ENCODE measurements at regions not wholly inside any gene's neighbourhood (a gene's known extent, or its start where the extent isn't known, plus 50 kb on each side); places are given as distances from the start of the nearest gene placed in this dataset.

- intact Hi-C loops (cut with DNase I): no loop called here
- H3K4me1 ChIP-seq (replicated peaks in 1 of 2): no peaks in the 10 kb centered on the region
- 60 to 91% (median 89%) methylated on average over 3 of the region's 3 CpGs for WGBS, 4 donors
- H3K27me3 ChIP-seq: peaks cover 3% of the 10 kb centered on the region
- no peaks in the 10 kb centered on the region for H3K36me3 ChIP-seq (replicated peaks in 1 of 2)
- H3K27ac ChIP-seq: no peak overlapping the region
- no peak for TF ChIP-seq CTCF (IDR thresholded peaks at IDR 0.05)
- no peak for TF ChIP-seq POLR2A (IDR thresholded peaks at IDR 0.05)
- no peak overlapping the region for H3K4me3 ChIP-seq
- no peaks in the 10 kb centered on the region for H3K9me3 ChIP-seq (replicated peaks in 1 of 3)
- DNase-seq: no peak
These were observed 314.1 kb downstream of the MYCN start for GRCh38 chr2:16254356-16254965.

DNA sequence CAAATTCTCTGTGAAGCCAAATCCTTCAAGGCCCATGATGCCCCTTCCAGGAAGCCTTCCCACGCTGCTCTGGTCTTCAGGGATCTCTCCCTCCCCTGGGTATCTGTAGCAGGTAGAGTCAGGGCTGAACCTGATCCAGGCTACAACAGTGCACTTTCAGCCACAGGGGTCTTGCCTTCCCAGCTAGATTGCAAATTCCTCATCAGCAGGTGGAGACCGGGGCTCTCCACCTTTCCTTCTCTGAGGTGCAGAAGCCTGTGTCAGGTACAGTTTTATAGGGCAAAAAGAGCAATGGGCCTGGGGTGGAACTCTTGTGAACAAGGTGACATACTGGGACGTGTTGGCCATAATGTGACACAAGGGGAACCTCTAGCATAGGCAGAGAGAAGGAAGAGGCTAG is 312.9 kb downstream of the MYCN start:
- no peak overlapping the region for H3K27ac ChIP-seq
- H3K27me3 ChIP-seq: peaks cover 3% of the 10 kb centered on the region
- H3K4me3 ChIP-seq: no peak overlapping the region
- 79 to 94% (median 86%) methylated on average over 3 of the region's 3 CpGs for WGBS, 4 donors
- intact Hi-C loops (cut with DNase I): no loop called here
- no peaks in the 10 kb centered on the region for H3K9me3 ChIP-seq (replicated peaks in 1 of 3)
- no peak for DNase-seq
- no peaks in the 10 kb centered on the region for H3K36me3 ChIP-seq (replicated peaks in 1 of 2)
- TF ChIP-seq POLR2A (IDR thresholded peaks at IDR 0.05): no peak
- H3K4me1 ChIP-seq (replicated peaks in 1 of 2): no peaks in the 10 kb centered on the region

GRCh38 chr2:16252891-16253290 is 312.5 kb downstream of the MYCN start:
- TF ChIP-seq CTCF (IDR thresholded peaks at IDR 0.05): no peak
- no peak for TF ChIP-seq POLR2A (IDR thresholded peaks at IDR 0.05)
- no peak for DNase-seq
- intact Hi-C loops (cut with DNase I): no loop called here
- Histone ChIP-seq H3K4me1 (replicated peaks in 1 of 2) (no peaks in the 10 kb centered on the region), H3K9me3 (replicated peaks in 1 of 3) (no peaks in the 10 kb centered on the region), H3K36me3 (replicated peaks in 1 of 2) (no peaks in the 10 kb centered on the region), H3K4me3 (no peak overlapping the region), H3K27ac (no peak overlapping the region), H3K27me3 (peaks cover 3% of the 10 kb centered on the region)
- WGBS, 4 donors: 80 to 100% (median 89%) methylated on average over 1 of the region's 1 CpG

GRCh38 chr2:16252251-16252650 is 311.9 kb downstream of the MYCN start:
- Histone ChIP-seq H3K9me3 (replicated peaks in 1 of 3) (no peaks in the 10 kb centered on the region), H3K4me1 (replicated peaks in 1 of 2) (no peaks in the 10 kb centered on the region), H3K36me3 (replicated peaks in 1 of 2) (no peaks in the 10 kb centered on the region), H3K4me3 (no peak overlapping the region), H3K27ac (no peak overlapping the region), H3K27me3 (peaks cover 3% of the 10 kb centered on the region)
- no peak for TF ChIP-seq CTCF (IDR thresholded peaks at IDR 0.05)
- no peak for TF ChIP-seq POLR2A (IDR thresholded peaks at IDR 0.05)
- intact Hi-C loops (cut with DNase I): no loop called here
- WGBS, 4 donors: 87 to 96% (median 93%) methylated on average over 9 of the region's 9 CpGs
- DNase-seq: no peak

DNA sequence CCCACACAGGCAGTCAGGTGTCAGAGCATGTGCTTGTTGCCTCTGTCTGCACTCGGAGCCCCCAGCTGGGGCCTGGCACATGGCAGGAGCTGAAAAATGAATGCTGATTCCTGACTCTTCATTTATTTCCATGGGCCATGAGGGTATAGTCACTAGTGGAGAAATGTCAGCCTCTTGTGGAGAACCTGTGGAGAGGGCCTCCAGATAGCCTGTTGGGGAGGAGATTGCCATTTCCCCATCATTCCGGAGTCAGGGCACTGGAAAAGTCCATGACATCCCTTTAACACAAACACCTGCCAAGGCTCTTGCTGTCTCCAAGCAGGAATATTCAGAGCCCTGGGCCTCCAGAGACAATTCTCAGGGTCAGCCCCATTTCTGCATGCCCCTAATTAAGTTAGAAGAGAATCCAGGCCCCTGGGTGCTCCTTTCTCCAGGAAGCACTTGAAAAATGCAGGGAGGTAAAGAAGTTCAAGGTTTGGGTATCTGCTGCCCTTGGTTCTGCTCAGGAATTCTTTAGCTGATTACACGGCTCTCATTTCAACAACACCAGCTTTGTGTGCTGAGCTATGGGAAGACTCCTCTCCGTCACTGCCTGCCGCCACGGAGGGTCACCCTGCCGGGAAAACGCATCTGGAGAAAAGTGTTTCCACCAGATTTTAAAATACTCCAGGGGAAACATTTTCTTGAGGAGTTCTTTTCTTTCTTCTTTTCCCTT is 311.3 kb downstream of the MYCN start:
- Histone ChIP-seq H3K36me3 (replicated peaks in 1 of 2) (no peaks in the 10 kb centered on the region), H3K4me1 (replicated peaks in 1 of 2) (no peaks in the 10 kb centered on the region), H3K4me3 (no peak overlapping the region), H3K9me3 (replicated peaks in 1 of 3) (no peaks in the 10 kb centered on the region), H3K27me3 (peaks cover 3% of the 10 kb centered on the region), H3K27ac (no peak overlapping the region)
- intact Hi-C loops (cut with DNase I): no loop called here
- TF ChIP-seq CTCF (IDR thresholded peaks at IDR 0.05) (no peak), POLR2A (IDR thresholded peaks at IDR 0.05) (no peak)
- no peak for DNase-seq
- WGBS, 4 donors: 60 to 83% (median 76%) methylated on average over 7 to 8 of the region's 8 CpGs
